ENCODE measurements at regions not wholly inside any gene's neighbourhood (a gene's known extent, or its start where the extent isn't known, plus 50 kb on each side); places are given as distances from the start of the nearest gene placed in this dataset.

DNA sequence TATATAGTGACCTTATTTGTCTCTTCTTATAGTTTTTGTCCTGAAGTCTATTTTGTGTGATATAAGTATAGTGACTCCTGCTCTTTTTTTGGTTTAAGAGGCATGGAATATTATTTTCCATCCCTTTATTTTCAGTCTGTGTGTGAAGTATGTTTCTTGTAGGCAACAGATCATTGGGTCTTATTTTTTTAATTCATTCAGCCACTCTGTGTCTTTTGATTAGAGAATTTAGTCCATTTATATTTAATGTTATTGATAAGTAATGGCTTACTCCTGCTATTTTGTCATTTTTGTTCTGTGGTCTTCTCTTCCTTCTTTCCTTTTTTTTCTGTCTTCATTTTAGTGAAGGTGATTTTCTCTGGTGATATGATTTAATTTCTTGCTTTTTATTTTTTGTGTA, 51.4 kb upstream of the TOP1 start:
- TF ChIP-seq EZH2 (IDR thresholded peaks at IDR 0.05) (no peak), POLR2AphosphoS5 (IDR thresholded peaks at IDR 0.05; ENCODE audit: borderline replicate concordance, low read depth, low read length) (no peak), FOXP2 (optimal IDR thresholded peaks at IDR 0.05; ENCODE audit: control extremely low read depth, extremely low read length, insufficient read depth) (no peak)
- Histone ChIP-seq H3K4me3 (no peak overlapping the region), H3K27ac (no peak overlapping the region), H3K9me3 (ENCODE audit: low read depth, low read length) (no peaks in the 10 kb centered on the region), H3K9ac (ENCODE audit: insufficient read length) (no peak overlapping the region), H3K36me3 (ENCODE audit: insufficient read depth, low read length) (no peaks in the 10 kb centered on the region)
- DNase-seq (ENCODE audit: low read depth, low spot score): no peak

DNA sequence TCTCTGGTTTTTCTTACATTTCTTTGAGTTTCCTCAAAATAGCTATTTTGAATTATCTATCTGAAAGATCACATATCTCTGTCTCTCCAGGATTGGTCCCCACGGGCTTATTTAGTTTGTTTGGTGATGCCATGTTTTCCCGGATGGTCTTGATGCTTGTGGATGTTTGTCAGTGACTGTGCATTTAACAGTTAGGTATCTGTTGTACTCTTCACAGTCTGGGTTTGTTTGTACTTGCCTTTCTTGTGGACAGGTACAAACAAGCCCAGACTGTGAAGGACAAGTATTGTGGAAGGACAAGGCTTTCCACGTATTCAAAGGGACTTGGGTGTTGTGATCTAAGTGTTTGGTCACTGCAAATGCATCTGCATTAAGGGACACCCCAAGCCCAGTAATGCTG, 49.9 kb upstream of the TOP1 start:
- H3K9me3 ChIP-seq (ENCODE audit: low read depth, low read length): no peaks in the 10 kb centered on the region
- TF ChIP-seq FOXP2 (optimal IDR thresholded peaks at IDR 0.05; ENCODE audit: control extremely low read depth, extremely low read length, insufficient read depth) (no peak), EZH2 (IDR thresholded peaks at IDR 0.05) (no peak), POLR2AphosphoS5 (IDR thresholded peaks at IDR 0.05; ENCODE audit: borderline replicate concordance, low read depth, low read length) (no peak)
- no peak overlapping the region for H3K27ac ChIP-seq
- H3K36me3 ChIP-seq (ENCODE audit: insufficient read depth, low read length): no peaks in the 10 kb centered on the region
- H3K4me3 ChIP-seq: no peak overlapping the region
- no peak for DNase-seq (ENCODE audit: low read depth, low spot score)
- no peak overlapping the region for H3K9ac ChIP-seq (ENCODE audit: insufficient read length)
